ENCODE measurements at regions not wholly inside any gene's neighbourhood (a gene's known extent, or its start where the extent isn't known, plus 50 kb on each side); places are given as distances from the start of the nearest gene placed in this dataset.

DNA sequence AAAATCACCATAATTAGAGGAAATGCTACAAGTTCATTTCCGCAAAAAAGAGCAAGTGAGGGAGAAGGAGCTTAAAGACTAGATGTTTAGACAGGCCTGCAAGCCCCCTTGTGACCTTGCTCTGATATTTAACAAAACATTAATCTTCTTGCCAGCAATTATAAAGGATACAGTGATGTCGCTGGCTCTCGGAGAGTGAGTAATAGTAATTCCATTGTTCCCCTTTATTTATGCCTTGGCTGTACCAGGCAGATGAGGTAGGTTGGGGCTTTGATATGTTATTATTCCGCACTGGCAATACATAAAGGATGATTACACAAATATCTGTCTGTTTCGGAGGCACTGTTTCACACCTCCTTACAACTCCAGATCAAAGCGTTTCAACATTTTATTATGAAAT, 204.8 kb upstream of the SALL1 start:
- TF ChIP-seq HDAC2 (CRISPR knock-in tag; IDR thresholded peaks at IDR 0.05): no peak
- no peak for DNase-seq (ENCODE audit: low spot score)
- ATAC-seq: no peak
- Histone ChIP-seq H3K79me2 (ENCODE audit: insufficient read depth, low read length) (no peaks in the 10 kb centered on the region), H3K4me1 (ENCODE audit: insufficient read depth, low read length) (no peaks in the 10 kb centered on the region), H3K27ac (ENCODE audit: extremely low read length, insufficient read depth, low read length) (no peak overlapping the region), H3K27me3 (ENCODE audit: control insufficient read depth in 1 of 2, insufficient read depth in 2 of 2, low read length in 2 of 2) (no peaks in the 10 kb centered on the region), H2AFZ (ENCODE audit: low read length) (no peak overlapping the region), H3K36me3 (replicated peaks in 1 of 2; ENCODE audit: control insufficient read depth in 1 of 2, insufficient read depth in 2 of 2, low read length in 2 of 2) (no peaks in the 10 kb centered on the region), H3K4me2 (ENCODE audit: low read depth, low read length) (no peak overlapping the region), H3K9ac (ENCODE audit: insufficient read depth, low read depth, low read length) (no peak overlapping the region), H3K9me3 (ENCODE audit: low read length) (no peaks in the 10 kb centered on the region), H3K4me3 (replicated peaks in 1 of 3; ENCODE audit: insufficient read depth in 1 of 3, low read depth in 2 of 3, low read length in 3 of 3) (no peak overlapping the region), H4K20me1 (ENCODE audit: insufficient read depth, low read length) (no peaks in the 10 kb centered on the region)
- FAIRE-seq: no peak
- in situ Hi-C loops (cut with HindIII; ENCODE audit: extremely low pct_ligation_motif_present, low pct_unique_long_range_greater_than_20kb): no loop called here
- no TSS peak for BruUV-seq (replicated peaks)
- ChIA-PET CTCF (ENCODE audit: low intra/inter-chr PET ratio, low total read pairs) (no interaction called here), POLR2A (no interaction called here)
- intact Hi-C loops (cut with micrococcal nuclease; ENCODE audit: unreplicated experiment): no loop called here
- 84% methylated on average over 6 of the region's 6 CpGs for WGBS (ENCODE audit: low lambda C conversion rate)

DNA sequence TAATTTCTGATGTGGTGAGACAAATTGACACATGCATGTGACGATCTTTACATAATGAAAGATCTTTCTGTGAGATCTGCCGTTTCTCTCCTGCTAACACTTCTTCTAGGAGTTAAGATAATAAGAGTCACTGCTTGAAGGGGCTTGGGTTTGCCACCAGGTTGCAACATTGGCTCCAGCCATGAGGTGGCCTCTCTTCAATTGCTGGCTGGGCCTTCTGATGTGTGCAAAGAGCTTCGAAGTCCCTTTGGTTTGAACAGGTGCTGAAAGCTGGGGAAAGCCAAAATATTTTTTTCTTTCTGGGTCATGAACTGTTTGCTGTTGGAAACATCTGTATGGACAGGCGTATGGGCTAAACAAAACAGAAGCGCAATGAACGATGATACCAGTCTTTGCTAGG, 204.1 kb upstream of the SALL1 start:
- in situ Hi-C loops (cut with HindIII; ENCODE audit: extremely low pct_ligation_motif_present, low pct_unique_long_range_greater_than_20kb) (no loop called here), intact Hi-C loops (cut with micrococcal nuclease; ENCODE audit: unreplicated experiment) (no loop called here)
- Histone ChIP-seq H2AFZ (ENCODE audit: low read length) (no peak overlapping the region), H4K20me1 (ENCODE audit: insufficient read depth, low read length) (no peaks in the 10 kb centered on the region), H3K36me3 (replicated peaks in 1 of 2; ENCODE audit: control insufficient read depth in 1 of 2, insufficient read depth in 2 of 2, low read length in 2 of 2) (no peaks in the 10 kb centered on the region), H3K27me3 (ENCODE audit: control insufficient read depth in 1 of 2, insufficient read depth in 2 of 2, low read length in 2 of 2) (no peaks in the 10 kb centered on the region), H3K27ac (ENCODE audit: extremely low read length, insufficient read depth, low read length) (no peak overlapping the region), H3K4me3 (replicated peaks in 1 of 3; ENCODE audit: insufficient read depth in 1 of 3, low read depth in 2 of 3, low read length in 3 of 3) (no peak overlapping the region), H3K4me2 (ENCODE audit: low read depth, low read length) (no peak overlapping the region), H3K9ac (ENCODE audit: insufficient read depth, low read depth, low read length) (no peak overlapping the region), H3K79me2 (ENCODE audit: insufficient read depth, low read length) (no peaks in the 10 kb centered on the region), H3K4me1 (ENCODE audit: insufficient read depth, low read length) (no peaks in the 10 kb centered on the region), H3K9me3 (ENCODE audit: low read length) (no peaks in the 10 kb centered on the region)
- 51% methylated on average over 6 of the region's 6 CpGs for WGBS (ENCODE audit: low lambda C conversion rate)
- ATAC-seq (no peak), FAIRE-seq (no peak), DNase-seq (ENCODE audit: low spot score) (no peak)
- POLR2A ChIA-PET: no interaction called here
- TF ChIP-seq TMF1 (CRISPR knock-in tag; IDR thresholded peaks at IDR 0.05; ENCODE audit: low read depth): no peak
- no peak for TF ChIP-seq RFXAP (CRISPR knock-in tag; IDR thresholded peaks at IDR 0.05; ENCODE audit: borderline replicate concordance)
- no peak for TF ChIP-seq NR2F6 (IDR thresholded peaks at IDR 0.05)
- TF ChIP-seq NR2F6 (CRISPR knock-in tag; IDR thresholded peaks at IDR 0.05): no peak
- no peak for TF ChIP-seq NFKBIZ (CRISPR knock-in tag; IDR thresholded peaks at IDR 0.05)
- TF ChIP-seq ZNF251 (CRISPR knock-in tag; IDR thresholded peaks at IDR 0.05): no peak
- TF ChIP-seq, protein P1, sequence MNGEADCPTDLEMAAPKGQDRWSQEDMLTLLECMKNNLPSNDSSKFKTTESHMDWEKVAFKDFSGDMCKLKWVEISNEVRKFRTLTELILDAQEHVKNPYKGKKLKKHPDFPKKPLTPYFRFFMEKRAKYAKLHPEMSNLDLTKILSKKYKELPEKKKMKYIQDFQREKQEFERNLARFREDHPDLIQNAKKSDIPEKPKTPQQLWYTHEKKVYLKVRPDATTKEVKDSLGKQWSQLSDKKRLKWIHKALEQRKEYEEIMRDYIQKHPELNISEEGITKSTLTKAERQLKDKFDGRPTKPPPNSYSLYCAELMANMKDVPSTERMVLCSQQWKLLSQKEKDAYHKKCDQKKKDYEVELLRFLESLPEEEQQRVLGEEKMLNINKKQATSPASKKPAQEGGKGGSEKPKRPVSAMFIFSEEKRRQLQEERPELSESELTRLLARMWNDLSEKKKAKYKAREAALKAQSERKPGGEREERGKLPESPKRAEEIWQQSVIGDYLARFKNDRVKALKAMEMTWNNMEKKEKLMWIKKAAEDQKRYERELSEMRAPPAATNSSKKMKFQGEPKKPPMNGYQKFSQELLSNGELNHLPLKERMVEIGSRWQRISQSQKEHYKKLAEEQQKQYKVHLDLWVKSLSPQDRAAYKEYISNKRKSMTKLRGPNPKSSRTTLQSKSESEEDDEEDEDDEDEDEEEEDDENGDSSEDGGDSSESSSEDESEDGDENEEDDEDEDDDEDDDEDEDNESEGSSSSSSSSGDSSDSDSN (CRISPR knock-in tag; IDR thresholded peaks at IDR 0.05): no peak
- TF ChIP-seq HIVEP1 (CRISPR knock-in tag; IDR thresholded peaks at IDR 0.05): no peak
- TF ChIP-seq DBP (CRISPR knock-in tag; IDR thresholded peaks at IDR 0.05; ENCODE audit: not compliant biosample characterization): no peak
- no peak for TF ChIP-seq ZNF768 (CRISPR knock-in tag; IDR thresholded peaks at IDR 0.05)
- no peak for TF ChIP-seq ZNF512B (CRISPR knock-in tag; IDR thresholded peaks at IDR 0.05; ENCODE audit: borderline replicate concordance)
- BruUV-seq (replicated peaks): no TSS peak
- CTCF ChIA-PET (ENCODE audit: low intra/inter-chr PET ratio, low total read pairs): no interaction called here
